PC-9 (cell line): ENCODE measurements at regions not wholly inside any gene's neighbourhood (a gene's known extent, or its start where the extent isn't known, plus 50 kb on each side); places are given as distances from the start of the nearest gene placed in this dataset.
A peak's percentile ranks its signal among the peaks of the same experiment; 100 is the strongest.

Source experiments
- BruUV-seq: library from RNA; stranded (reverse); fragments of 400-500 nt; replicated peaks from 2 replicates; lab custom pipeline; 2021; lab: Mats Ljungman, UMichigan
- CTCF ChIA-PET: fragments of 300-600 bp; sonication (Branson Sonifier 250); formaldehyde crosslinking; loops from one replicate; lab custom pipeline; 2022; ENCODE audit warnings: antibody characterized with exemption; lab: Charles Lee
- POLR2A ChIA-PET: fragments of 300-600 bp; sonication (Branson Sonifier 250); formaldehyde crosslinking; loops from one replicate; lab custom pipeline; 2022; ENCODE audit warnings: antibody characterized with exemption; ENCODE audit not compliant: unreplicated experiment; lab: Charles Lee
- DNase-seq, 2 experiments: peaks; one replicate each; pipeline versions ENCODE4 v3.0.0 to v3.0.0-alpha.2; 2015 to 2022; ENCODE audit warnings: mixed read lengths in 1 of 2
- H2AFZ ChIP-seq: fragments of 200-600 bp; sonication (generic); 2 replicates; pipeline ENCODE4 v1.8.1; 2017; ENCODE audit warnings: antibody characterized with exemption
- H3F3A ChIP-seq: fragments of 200-600 bp; sonication (generic); 2 replicates; pipeline ENCODE4 v1.8.1; 2017; ENCODE audit warnings: antibody characterized with exemption, mild to moderate bottlenecking, low read depth; ENCODE audit not compliant: insufficient read depth
- H3K27ac ChIP-seq: fragments of 200-600 bp; sonication (generic); 2 replicates; pipeline ENCODE4 v1.6.1; 2016; ENCODE audit warnings: mixed run types
- H3K27me3 ChIP-seq: fragments of 200-600 bp; sonication (generic); 2 replicates; pipeline ENCODE4 v1.6.1; 2016; ENCODE audit warnings: low read depth, mixed run types; ENCODE audit not compliant: insufficient read depth
- H3K36me3 ChIP-seq: fragments of 200-600 bp; sonication (generic); 2 replicates; pipeline ENCODE4 v1.6.1; 2016; ENCODE audit warnings: low read depth, mixed run types
- H3K4me1 ChIP-seq: fragments of 200-600 bp; sonication (generic); replicated peaks from 2 replicates; pipeline ENCODE4 v1.6.1; 2016; ENCODE audit warnings: mixed run types; ENCODE audit not compliant: insufficient read depth
- H3K4me2 ChIP-seq: fragments of 200-600 bp; sonication (generic); 2 replicates; pipeline ENCODE4 v1.6.1; 2017; ENCODE audit warnings: mixed run types
- H3K4me3 ChIP-seq: fragments of 200-600 bp; sonication (generic); 2 replicates; pipeline ENCODE4 v1.6.1; 2016; ENCODE audit warnings: mixed run types
- H3K79me2 ChIP-seq: fragments of 200-600 bp; sonication (generic); 2 replicates; pipeline ENCODE4 v1.6.1; 2017; ENCODE audit warnings: low read depth, mixed run types
- H3K9me2 ChIP-seq: fragments of 200-600 bp; sonication (generic); 2 replicates; pipeline ENCODE4 v1.8.1; 2017; ENCODE audit warnings: mild to moderate bottlenecking; ENCODE audit not compliant: insufficient read depth
- H3K9me3 ChIP-seq: fragments of 200-600 bp; sonication (generic); 2 replicates; pipeline ENCODE4 v1.8.1; 2016; ENCODE audit warnings: low read depth; ENCODE audit not compliant: insufficient read depth
- H4K20me1 ChIP-seq: fragments of 200-600 bp; sonication (generic); 2 replicates; pipeline ENCODE4 v1.8.1; 2017; ENCODE audit not compliant: insufficient read depth
- EZH2 ChIP-seq: fragments of 200-600 bp; sonication (generic); IDR thresholded peaks from 2 replicates; pipeline ENCODE4 v1.8.0; 2017; ENCODE audit warnings: antibody characterized with exemption, low read depth
- intact Hi-C: fragments of 100-400 bp; cut with micrococcal nuclease; formaldehyde crosslinking; loops from one replicate; pipeline ENCODE4 v1.10.0; 2022; ENCODE audit not compliant: unreplicated experiment
- TF ChIP-seq, protein P1 (sequence below): fragments of 200-600 bp; sonication (generic); conservative IDR thresholded peaks from 2 replicates; pipeline ENCODE4 v1.6.1; 2017; ENCODE audit warnings: mixed run types, antibody characterized with exemption, mild to moderate bottlenecking, moderate library complexity

DNA sequence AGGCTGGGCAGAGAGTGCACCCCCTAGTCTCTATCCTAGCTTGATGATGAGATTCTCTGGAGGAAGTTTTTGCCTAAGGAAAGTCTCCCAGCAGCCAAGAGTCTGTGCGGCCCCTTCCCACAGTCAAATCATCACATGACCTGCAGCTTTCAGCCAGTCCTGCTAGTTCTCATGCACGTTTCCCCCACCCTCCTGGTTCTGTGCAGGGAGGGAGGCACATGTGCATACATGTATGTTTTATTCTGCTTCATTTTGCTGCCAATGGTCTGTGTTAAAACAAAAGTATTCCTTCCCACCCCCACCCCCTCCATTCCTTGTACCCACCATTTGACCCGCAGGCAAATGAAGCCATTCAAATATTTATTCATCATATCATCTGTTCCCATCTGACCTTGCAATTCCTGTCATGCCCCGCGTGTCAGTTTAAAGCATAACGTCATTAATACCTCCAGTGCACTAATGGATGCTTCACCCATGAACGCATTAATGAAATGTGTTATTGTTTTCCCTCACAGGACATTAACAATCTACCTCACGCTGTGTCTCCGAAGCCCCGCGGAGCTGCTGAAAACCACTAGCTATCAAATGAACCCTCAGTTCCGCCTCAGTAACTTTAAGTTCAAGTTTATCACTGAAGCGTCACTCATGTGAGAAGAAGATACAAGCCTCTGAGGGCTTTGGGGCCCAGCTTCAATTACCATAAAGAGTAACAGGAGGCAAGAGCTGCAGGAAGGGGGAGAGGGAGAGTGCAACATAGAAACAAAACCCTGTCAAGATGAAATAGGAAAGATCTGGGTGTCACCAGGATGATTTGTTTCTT lies 139.6 kb downstream of the RASEF start:
- TF ChIP-seq EZH2 = no peak
- TF ChIP-seq, protein P1, sequence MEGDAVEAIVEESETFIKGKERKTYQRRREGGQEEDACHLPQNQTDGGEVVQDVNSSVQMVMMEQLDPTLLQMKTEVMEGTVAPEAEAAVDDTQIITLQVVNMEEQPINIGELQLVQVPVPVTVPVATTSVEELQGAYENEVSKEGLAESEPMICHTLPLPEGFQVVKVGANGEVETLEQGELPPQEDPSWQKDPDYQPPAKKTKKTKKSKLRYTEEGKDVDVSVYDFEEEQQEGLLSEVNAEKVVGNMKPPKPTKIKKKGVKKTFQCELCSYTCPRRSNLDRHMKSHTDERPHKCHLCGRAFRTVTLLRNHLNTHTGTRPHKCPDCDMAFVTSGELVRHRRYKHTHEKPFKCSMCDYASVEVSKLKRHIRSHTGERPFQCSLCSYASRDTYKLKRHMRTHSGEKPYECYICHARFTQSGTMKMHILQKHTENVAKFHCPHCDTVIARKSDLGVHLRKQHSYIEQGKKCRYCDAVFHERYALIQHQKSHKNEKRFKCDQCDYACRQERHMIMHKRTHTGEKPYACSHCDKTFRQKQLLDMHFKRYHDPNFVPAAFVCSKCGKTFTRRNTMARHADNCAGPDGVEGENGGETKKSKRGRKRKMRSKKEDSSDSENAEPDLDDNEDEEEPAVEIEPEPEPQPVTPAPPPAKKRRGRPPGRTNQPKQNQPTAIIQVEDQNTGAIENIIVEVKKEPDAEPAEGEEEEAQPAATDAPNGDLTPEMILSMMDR = no peak
- intact Hi-C loops = no loop called here
- no TSS peak for BruUV-seq
- H3K36me3 ChIP-seq = no peaks in the 10 kb centered on the region
- H3K9me2 ChIP-seq = no peaks in the 10 kb centered on the region
- no peak overlapping the region for H3K4me3 ChIP-seq
- no peak overlapping the region for H3K27ac ChIP-seq
- 0 out of 2 replicates have a peak overlapping the region, but pooled peaks have one; percentile 44 for H2AFZ ChIP-seq
- peaks cover 17% of the 10 kb centered on the region for H3K4me1 ChIP-seq
- CTCF ChIA-PET = no interaction called here
- no peaks in the 10 kb centered on the region for H3K9me3 ChIP-seq
- peak; percentile 13 to 70 for DNase-seq
- POLR2A ChIA-PET = no interaction called here
- H3K79me2 ChIP-seq = no peaks in the 10 kb centered on the region
- H3K27me3 ChIP-seq = no peaks in the 10 kb centered on the region
- no peaks in the 10 kb centered on the region for H3F3A ChIP-seq
- H4K20me1 ChIP-seq = no peaks in the 10 kb centered on the region
- H3K4me2 ChIP-seq = peak overlapping the region; percentile 63

DNA sequence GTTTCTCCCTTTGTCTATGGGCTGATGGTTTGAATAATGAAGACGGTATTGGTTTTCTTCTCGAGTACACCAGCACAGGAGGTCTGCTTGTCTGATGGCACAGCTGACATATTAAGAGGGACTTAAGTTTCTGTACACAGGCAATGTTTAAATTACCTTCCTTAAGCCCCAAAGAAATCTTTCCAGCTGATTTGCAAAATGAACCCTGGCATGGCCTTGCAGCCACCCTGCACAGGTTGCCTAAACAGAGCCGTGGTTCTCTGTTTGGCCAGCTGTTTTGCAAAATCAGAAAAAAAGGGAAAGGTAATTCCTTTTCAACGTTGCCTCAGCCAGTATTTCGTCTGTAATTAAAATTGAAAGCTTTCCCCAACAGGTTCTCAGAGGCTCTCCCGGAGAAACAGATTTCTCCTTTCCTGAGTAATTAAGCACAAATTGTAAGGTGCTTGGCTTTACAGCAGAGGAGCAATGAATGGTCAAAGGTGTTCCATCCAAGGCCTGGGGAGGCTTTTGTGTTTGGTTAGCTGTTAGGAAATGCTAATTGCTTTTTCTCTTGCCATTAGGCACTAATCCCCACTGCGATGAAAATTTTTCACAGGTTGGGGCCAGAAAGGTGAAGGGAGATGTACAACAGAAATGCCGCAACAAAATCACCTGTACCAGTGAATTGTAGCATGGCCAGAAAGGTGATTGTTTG lies 138.9 kb downstream of the RASEF start:
- Histone ChIP-seq H3K9me2 (no peaks in the 10 kb centered on the region), H3K27me3 (no peaks in the 10 kb centered on the region), H3K27ac (no peak overlapping the region), H3K9me3 (no peaks in the 10 kb centered on the region), H3K4me2 (peak overlapping the region; percentile 63; the same call in 1 of the 2 replicates), H3K4me1 (peaks cover 17% of the 10 kb centered on the region), H2AFZ (no peak overlapping the region), H3F3A (no peaks in the 10 kb centered on the region), H3K36me3 (no peaks in the 10 kb centered on the region), H4K20me1 (no peaks in the 10 kb centered on the region), H3K79me2 (no peaks in the 10 kb centered on the region), H3K4me3 (no peak overlapping the region)
- intact Hi-C loops = no loop called here
- CTCF ChIA-PET = no interaction called here
- POLR2A ChIA-PET = no interaction called here
- no peak for TF ChIP-seq EZH2
- TF ChIP-seq, protein P1 = no peak
- no peak for DNase-seq
- BruUV-seq = no TSS peak
